Activated T-cell treated with anti-CD3 and anti-CD28 coated beads, Interleukin-2, amount 50 U/mL, for 1 hour (primary cell): ENCODE measurements at regions not wholly inside any gene's neighbourhood (a gene's known extent, or its start where the extent isn't known, plus 50 kb on each side); places are given as distances from the start of the nearest gene placed in this dataset.

Experiments used
- DNase-seq: peaks from one replicate; pipeline ENCODE4 v3.0.0-alpha.2; 2020

- DNase-seq: no peak
These were observed 153.6 kb upstream of the CD180 start for GRCh38 chr5:67350185-67350584.

GRCh38 chr5:67347821-67348220 is 151.2 kb upstream of the CD180 start:
- no peak for DNase-seq

DNA sequence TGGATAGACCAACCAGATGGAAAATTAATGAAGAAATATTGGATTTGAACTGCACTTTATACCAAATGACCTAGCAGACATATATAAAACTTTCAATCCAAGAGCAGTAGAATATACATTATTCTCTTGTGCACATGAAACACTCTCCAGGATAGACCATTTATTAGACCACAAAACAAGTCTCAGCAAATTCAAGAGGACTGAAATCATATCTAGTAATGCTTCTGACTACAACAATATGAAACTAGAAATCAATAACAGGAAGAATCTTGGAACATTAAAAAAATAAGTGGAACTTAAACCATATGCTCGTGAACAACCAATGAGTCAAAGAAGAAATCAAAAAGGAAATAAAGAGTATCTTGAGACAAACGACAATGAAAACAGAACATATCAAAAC is 150.0 kb upstream of the CD180 start:
- no peak for DNase-seq

GRCh38 chr5:67344870-67345269 is 148.3 kb upstream of the CD180 start:
- no peak for DNase-seq

DNA sequence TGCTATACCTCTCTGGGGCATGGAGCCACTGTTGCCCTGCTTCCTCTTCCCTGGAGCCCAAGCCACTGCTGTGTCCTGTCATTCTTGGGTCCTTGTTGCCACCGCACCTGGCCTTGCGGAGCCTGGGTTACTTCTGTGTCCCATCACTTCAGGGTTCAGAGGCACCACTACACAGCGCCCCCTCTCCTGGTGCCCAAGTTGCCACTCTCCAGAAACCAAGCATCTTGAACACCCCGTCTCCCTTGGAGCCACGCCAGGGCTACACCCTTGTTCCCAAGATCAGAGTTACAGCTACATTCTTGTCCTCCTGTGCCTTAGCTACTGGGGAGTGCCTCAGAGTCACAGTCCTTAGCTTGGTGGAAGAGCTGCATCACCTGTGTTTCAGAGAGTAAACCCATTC is 147.2 kb upstream of the CD180 start:
- no peak for DNase-seq

DNA sequence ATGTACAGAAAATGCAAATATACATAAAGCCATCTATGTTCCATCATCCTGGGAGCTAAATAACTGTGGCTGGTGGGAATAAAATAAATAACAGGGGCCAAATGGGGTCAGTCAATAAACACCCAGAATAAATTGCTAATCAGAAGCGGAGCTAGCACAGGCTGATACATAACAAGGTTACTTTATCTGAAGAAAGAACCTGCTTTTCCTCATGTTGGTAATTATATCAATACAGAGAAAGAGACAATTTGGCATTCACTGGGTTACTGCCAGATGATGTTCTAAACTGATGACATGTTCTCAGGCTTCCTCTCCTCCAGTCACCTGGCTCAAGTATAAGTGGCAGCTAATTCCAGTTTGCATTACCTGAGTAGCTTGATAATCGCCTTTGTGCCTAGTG is 144.9 kb upstream of the CD180 start:
- no peak for DNase-seq

- no peak for DNase-seq
These were observed 142.7 kb upstream of the CD180 start for GRCh38 chr5:67339219-67339767.

DNA sequence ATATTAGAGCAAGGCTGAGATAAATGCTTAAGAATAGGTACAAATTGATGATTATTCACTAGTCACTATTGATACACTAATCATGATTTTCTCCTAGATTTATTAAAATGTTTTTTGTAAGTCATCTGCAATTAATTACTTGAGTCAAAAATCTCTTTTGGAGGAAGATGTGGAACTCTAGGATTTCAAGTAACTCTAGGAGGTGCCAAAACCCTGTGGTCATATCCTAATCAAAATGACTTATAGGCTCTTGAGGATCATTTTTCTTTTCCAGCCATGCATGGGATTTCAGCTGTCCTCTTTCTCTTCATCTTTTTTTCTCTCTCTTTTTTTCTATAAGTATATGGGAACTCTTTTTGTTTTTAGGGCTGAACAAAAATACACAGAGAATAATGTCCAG is 141.8 kb upstream of the CD180 start:
- DNase-seq: no peak

- no peak for DNase-seq
These were observed 141.2 kb upstream of the CD180 start for GRCh38 chr5:67337751-67338150.

GRCh38 chr5:67335426-67335825 is 138.8 kb upstream of the CD180 start:
- no peak for DNase-seq

- no peak for DNase-seq
These were observed 137.8 kb upstream of the CD180 start for GRCh38 chr5:67334373-67334772.

- no peak for DNase-seq
These were observed 136.6 kb upstream of the CD180 start for GRCh38 chr5:67333171-67333570.

DNA sequence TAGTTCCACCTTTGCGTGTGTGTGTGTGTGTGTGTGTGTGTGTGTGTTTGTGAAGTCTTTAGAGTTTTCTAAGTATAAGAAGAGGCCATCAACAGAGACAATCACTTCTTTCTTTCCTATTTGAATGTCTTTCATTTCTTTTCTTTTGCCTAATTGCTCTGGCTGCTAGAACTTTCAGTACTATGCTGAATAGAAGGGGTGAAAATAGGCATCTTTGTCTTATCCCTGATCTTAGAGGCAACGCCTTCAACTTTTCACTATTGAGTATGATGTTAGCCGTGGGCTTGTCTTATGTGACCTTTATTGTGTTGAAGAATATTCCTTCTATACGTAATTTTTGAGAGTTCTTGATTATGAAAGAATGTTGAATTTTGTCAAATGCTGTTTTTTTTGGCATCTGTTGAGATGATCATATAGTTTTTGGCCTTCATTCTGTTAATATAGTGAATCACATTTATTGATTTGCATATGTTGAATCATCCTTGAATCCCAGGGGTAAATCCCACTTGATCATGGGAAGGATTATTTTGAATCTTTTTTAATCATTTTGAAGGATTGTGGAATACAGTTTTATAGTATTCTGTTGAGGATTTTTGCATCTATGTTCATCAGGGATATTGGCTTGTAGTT is 134.8 kb upstream of the CD180 start:
- DNase-seq: no peak

DNA sequence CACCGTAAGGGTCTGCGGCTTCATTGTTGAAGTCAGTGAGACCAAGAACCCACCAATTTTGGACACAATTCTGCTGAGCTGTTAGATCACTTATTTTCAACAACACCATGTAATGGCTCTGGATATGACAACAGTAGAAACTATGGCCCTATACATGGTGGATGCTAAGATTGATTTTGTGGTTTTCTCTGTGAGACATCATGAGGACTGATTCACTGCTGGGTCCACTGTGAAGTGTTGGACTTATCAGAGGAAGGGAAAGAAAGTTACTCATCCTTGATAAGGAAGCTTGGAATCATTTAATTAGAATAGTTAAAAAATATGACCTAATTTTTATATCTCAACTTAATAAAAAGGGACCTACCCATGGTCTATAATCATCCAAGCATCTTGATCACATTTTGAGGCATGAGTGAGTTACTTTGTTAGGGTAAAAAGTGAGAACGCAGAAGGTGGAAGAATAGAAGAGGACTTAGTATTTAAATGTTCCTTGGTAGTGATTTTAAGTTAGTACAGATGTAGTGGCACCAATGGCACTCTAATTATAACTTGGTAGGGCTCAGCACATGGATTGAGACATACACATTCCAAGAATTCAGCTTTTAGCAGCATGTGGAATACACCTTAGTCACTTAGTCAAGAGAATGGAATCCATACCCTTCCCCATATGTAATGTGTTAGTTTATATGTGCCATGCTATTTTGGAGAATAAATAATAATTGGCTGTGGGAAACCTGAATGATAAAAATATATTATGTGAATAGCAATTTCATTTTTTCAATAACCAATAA is 123.5 kb upstream of the CD180 start:
- no peak for DNase-seq

DNA sequence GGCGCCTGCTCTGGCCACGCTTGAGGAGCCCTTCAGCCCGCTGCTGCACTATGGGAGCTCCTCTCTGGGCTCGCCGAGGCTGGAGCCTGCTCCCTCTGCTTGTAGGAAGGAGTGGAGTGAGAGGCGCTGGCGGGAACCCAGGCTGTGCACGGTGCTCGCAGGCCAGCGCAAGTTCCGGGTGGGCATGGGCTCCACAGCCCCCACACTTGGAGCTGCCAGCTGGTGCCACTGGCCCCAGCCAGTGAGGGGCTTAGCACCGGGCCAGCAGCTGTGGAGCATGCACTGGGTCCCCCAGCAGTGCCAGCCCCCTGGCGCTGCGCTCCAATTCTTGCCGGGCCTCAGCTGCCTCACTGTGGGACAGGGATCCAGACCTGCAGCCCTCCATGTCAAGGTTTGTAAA is 122.1 kb upstream of the CD180 start:
- no peak for DNase-seq

GRCh38 chr5:67317603-67318002 is 121.0 kb upstream of the CD180 start:
- no peak for DNase-seq

GRCh38 chr5:67316695-67317094 is 120.1 kb upstream of the CD180 start:
- no peak for DNase-seq

DNA sequence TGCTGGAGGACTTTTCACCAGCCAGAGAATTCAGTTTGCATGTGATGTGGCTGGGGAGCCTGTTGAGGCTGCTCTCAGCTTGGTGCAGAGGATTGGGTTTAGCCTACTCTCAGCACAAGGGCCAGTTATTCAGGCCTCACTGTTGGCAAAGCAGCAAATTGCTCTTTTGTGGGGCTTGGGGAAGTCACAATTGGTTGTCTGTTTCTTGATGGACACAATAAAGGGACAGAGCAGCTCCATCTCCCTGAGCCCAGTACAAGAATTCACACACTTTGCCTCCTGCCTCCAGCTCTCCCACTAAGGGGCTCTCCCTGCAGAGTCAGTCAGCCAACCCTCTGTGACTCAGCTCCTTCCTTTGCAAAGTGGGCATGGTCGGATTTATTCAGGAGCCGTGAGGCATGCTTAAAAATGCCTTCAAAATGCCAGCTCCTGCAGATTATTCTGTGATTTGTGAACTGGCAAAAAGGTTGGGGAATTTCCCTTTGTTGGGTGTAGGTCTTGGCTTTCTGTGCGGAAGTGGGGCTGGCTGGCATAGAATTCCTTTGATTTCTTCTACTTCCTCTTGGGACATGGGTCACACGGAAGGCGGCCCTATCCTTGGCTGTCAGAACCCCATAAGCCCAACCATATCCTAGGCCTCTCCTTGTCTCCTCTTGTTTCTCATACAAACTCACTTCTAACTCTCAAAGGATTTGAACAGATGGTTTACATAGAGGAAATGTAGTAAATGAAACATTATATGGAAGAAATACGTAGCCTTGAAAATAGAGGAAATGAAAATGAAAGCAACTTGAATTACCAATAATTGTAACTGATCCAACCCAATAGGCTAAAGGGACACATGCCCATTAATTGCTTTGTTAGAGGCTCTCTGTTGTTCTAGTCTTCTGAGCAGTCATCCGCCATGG is 118.7 kb upstream of the CD180 start:
- no peak for DNase-seq

DNA sequence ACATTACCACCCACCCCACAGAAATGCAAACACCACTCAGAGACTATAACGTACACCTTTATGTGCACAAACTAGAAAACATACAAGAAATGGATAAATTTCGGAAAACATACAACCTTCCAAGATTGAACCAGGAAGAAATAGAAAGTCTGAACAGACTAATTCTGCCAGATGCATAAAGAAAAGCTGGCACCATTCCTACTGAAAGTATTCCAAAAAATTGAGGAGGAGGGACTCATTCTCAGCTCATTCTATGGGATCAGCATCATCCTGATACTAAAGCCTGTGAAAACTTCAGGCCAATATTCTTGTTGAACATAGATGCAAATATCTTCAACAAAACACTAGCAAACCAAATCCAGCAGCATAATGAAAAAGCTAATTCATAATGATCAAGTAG is 115.1 kb upstream of the CD180 start:
- DNase-seq: no peak

GRCh38 chr5:67311208-67311607 is 114.6 kb upstream of the CD180 start:
- DNase-seq: no peak

GRCh38 chr5:67310740-67311139 is 114.1 kb upstream of the CD180 start:
- DNase-seq: no peak

DNA sequence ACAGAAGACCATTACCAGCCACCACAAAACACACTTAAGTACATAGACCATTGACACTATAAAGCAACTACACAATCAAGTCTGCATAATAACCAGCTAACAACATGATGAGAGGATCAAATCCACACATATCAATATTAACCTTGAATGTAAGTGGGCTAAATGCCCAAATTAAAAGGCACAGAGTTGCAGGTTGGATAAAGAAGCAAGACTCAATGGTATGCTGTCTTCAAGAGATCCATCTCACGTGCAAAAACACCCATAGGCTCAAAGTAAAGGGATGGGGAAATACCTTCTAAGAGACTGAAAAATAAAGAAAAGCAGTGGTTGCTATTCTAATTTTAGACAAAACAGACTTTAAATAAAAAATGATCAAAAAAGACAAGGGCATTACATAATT is 113.6 kb upstream of the CD180 start:
- no peak for DNase-seq

DNA sequence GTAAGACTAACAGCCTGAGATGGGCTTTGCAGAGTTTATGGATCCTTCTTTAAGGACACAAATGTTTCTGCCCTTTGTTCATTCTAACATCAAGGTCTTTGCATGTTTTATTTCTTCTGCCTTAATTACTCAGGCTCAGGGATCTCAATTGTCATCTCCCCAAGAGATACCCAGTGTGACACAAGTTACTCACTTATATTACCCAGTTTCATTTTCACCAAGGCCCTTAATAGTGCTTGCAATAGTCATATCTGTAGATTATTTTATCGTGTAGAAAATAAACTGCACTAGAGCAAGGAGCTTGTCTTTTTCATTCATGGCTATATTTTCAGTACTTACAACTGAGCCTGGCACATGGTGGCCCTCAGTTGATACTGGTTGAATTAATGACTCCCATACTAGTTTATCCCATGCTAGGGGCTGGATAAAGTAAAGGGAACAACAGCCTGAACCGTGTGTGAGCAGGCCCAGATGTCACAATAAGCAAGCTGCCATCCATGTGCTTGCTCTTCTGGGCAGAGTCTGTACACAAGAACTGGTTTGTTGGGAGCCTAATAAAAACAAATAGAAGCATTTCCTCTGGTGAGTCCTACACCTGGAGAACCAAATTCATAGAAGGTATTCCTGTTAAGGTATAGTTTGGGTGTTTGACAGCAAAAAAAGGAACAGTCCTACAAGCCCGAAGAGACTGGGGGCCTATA is 112.5 kb upstream of the CD180 start:
- DNase-seq: no peak
